ENCODE measurements at regions not wholly inside any gene's neighbourhood (a gene's known extent, or its start where the extent isn't known, plus 50 kb on each side); places are given as distances from the start of the nearest gene placed in this dataset.

DNA sequence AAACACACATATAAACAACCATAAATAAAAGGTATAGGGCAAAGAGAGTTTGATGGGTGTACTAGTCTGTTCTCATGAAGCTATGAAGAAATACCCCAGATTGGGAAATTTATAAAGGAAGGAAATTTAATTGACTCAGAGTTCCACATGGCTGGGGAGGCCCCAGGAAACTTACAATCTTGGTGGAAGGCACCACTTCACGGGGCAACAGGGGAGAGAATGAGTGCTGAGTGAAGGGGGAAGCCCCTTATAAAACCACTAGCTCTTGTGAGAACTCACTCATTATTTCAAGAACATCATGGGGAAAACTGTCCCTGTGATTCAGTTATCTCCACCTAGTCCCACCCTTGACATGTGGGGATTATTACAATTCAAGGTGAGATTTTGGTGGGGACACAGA, 385.9 kb upstream of the ANO5 start:
- no peak for TF ChIP-seq EP300 (IDR thresholded peaks at IDR 0.05)
- TF ChIP-seq, protein P1, sequence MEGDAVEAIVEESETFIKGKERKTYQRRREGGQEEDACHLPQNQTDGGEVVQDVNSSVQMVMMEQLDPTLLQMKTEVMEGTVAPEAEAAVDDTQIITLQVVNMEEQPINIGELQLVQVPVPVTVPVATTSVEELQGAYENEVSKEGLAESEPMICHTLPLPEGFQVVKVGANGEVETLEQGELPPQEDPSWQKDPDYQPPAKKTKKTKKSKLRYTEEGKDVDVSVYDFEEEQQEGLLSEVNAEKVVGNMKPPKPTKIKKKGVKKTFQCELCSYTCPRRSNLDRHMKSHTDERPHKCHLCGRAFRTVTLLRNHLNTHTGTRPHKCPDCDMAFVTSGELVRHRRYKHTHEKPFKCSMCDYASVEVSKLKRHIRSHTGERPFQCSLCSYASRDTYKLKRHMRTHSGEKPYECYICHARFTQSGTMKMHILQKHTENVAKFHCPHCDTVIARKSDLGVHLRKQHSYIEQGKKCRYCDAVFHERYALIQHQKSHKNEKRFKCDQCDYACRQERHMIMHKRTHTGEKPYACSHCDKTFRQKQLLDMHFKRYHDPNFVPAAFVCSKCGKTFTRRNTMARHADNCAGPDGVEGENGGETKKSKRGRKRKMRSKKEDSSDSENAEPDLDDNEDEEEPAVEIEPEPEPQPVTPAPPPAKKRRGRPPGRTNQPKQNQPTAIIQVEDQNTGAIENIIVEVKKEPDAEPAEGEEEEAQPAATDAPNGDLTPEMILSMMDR (IDR thresholded peaks at IDR 0.05): no peak

All from stomach (tissue), 4 donors.